Activated CD4-positive, alpha-beta memory T cell treated with anti-CD3 and anti-CD28 coated beads, Interleukin-2, amount 10 ng/mL, durations not matched to agents 7 days and 5 days (primary cell): ENCODE measurements at regions not wholly inside any gene's neighbourhood (a gene's known extent, or its start where the extent isn't known, plus 50 kb on each side); places are given as distances from the start of the nearest gene placed in this dataset.

ENCODE experiments used
- CTCF ChIA-PET: fragments of 350-600 bp; sonication (Branson Sonifier 250); formaldehyde crosslinking; loops from one replicate; lab custom pipeline; 2021; ENCODE audit warnings: antibody characterized with exemption, inconsistent platforms; lab: Charles Lee
- POLR2A ChIA-PET: fragments of 350-600 bp; sonication (Branson Sonifier 250); formaldehyde crosslinking; loops from one replicate; lab custom pipeline; 2021; ENCODE audit warnings: antibody characterized with exemption; lab: Charles Lee
- DNase-seq: peaks from one replicate; pipeline ENCODE4 v3.0.0-alpha.2; 2020
- H3K27ac Mint-ChIP-seq: one replicate; pipeline ENCODE4 v1.8.0; 2021; ENCODE audit warnings: mild to moderate bottlenecking, mixed read lengths
- H3K27me3 Mint-ChIP-seq: one replicate; pipeline ENCODE4 v1.8.0; 2021; ENCODE audit warnings: mixed read lengths
- H3K36me3 Mint-ChIP-seq: one replicate; pipeline ENCODE4 v1.8.0; 2021; ENCODE audit warnings: low read depth, mixed read lengths
- H3K4me1 Mint-ChIP-seq: one replicate; pipeline ENCODE4 v1.8.0; 2021; ENCODE audit warnings: mixed read lengths
- H3K4me3 Mint-ChIP-seq: one replicate; pipeline ENCODE4 v1.8.0; 2021; ENCODE audit warnings: mild to moderate bottlenecking, mixed read lengths
- H3K9me3 Mint-ChIP-seq: one replicate; pipeline ENCODE4 v1.8.0; 2021; ENCODE audit warnings: mixed read lengths

DNA sequence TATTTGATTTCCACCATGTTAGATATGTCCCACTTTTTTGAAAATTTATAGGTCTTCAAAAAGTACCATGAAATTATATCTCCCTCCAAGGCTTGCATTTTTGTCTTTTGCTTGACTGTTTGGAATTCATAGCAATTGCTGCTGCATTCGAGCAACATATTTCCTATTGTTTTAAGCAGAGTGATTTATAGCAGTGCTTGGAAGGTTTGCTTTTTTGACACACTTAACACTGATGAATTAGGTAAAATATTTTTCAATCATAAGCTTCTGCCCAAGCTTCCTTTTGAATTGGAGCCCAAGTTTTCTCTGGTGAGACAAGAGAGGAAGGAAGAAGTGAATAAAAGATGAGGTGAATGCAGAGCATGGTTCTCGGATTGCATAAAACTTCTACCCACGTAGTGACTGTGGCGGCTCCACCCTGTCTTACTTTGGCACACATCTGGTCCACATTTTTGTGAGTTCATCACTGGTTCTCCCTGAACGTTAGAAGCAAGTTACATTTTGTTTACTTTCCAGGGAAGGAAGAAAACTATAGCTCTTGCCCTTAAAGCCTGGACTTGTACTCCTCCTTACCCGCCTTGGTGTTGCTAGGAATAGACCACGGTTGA, 667.0 kb downstream of the TSN start:
- ChIA-PET POLR2A (no interaction called here), CTCF (no interaction called here)
- H3K9me3 Mint-ChIP-seq, result no peaks in the 10 kb centered on the region
- H3K4me3 Mint-ChIP-seq, result no peak overlapping the region
- no peak overlapping the region for H3K27ac Mint-ChIP-seq
- no peaks in the 10 kb centered on the region for H3K4me1 Mint-ChIP-seq
- DNase-seq, result no peak
- no peaks in the 10 kb centered on the region for H3K27me3 Mint-ChIP-seq
- no peaks in the 10 kb centered on the region for H3K36me3 Mint-ChIP-seq

DNA sequence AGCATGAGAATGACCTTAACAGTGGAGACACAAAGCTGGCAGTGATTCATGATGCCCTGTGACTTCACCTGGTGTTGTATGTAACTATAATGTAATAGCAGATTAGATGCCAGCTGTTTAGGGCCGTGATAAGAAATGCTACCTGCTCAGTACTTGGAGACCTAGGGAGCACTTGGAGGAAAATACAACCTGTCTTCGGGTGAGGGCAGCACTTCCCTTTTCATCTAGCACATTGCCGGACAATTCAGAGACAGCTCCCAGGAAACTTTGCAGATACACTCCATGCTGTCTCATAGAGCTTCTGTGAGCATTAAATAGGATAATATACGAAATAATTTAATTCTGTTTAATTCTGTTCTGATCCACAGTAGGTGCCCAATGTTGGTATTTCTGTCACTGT, 668.5 kb downstream of the TSN start:
- no peak for DNase-seq
- POLR2A ChIA-PET, result no interaction called here
- CTCF ChIA-PET, result no interaction called here
- no peaks in the 10 kb centered on the region for H3K36me3 Mint-ChIP-seq
- H3K27me3 Mint-ChIP-seq, result no peaks in the 10 kb centered on the region
- no peak overlapping the region for H3K4me3 Mint-ChIP-seq
- no peaks in the 10 kb centered on the region for H3K9me3 Mint-ChIP-seq
- no peaks in the 10 kb centered on the region for H3K4me1 Mint-ChIP-seq
- H3K27ac Mint-ChIP-seq, result no peak overlapping the region

DNA sequence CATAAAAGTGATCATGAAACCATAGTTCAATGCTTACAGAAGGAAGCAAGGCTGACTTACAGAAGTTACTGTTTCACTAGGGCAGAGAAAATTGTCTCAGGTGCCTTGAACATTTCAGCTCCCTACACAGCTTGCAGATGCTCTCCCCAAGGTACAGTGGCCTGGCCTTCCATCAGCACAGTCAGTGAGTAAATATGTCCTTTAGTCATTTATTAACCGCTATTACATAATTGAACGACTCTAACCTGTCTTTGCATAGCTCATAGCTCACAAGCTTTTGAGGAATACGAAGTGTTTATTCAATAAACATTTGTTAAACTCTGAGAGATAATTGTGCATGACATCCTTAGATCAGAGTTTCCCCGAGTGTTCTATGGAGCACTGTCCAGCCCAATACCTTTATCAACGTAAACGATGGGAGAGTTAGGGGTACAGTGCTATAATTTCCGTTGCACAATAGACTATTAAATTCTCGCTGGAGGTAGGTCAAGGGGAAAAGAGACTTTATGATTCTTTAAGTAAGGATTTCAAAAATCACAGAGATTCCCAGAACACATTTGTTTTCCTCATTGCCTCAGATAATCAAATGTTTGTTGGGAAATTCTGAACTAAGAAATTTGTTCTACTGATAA, 677.8 kb downstream of the TSN start:
- no peak overlapping the region for H3K4me3 Mint-ChIP-seq
- CTCF ChIA-PET, result no interaction called here
- no peak overlapping the region for H3K27ac Mint-ChIP-seq

DNA sequence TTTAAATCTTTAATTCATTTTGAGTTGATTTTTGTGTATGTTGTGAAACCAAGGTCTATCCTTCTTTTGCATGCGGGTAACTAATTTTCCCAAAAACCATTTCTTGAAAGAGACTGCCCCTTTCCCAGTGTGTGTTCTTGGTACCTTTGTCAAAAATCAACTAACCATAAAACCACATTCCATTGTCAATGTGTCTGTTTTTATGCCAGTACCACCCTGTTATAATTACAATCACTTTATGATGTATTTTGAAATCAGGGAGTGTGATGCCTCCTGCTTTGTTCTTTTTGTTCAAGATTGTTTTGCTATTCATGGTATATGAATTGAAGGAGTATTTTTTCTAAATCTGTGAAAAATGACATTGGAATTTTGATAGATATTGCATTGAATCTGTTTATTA, 689.6 kb downstream of the TSN start:
- H3K9me3 Mint-ChIP-seq, result no peaks in the 10 kb centered on the region

More for the DNA sequence above, 677.8 kb downstream of the TSN start:
- POLR2A ChIA-PET, result no interaction called here
- Mint-ChIP-seq H3K9me3 (no peaks in the 10 kb centered on the region), H3K27me3 (no peaks in the 10 kb centered on the region), H3K36me3 (no peaks in the 10 kb centered on the region), H3K4me1 (no peaks in the 10 kb centered on the region)
- no peak for DNase-seq

DNA sequence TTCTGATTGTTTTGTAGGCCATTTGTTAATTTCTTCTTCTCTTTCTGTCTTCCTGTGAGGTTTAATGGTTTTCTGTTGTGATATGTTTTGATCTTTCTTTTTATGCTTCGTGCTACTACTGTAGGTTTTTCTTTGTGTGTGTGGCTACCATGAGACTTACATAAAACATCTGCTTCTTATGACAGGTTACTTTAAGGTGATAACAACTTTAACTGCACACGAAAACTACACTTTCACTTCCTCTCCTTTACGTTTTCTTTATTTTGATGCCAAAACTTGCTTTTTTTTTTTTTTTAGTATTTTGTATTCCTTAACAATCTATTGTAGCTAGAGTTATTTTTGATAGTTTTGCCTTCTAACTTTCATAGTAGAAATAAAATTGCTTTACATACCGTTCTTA, 691.3 kb downstream of the TSN start:
- H3K4me3 Mint-ChIP-seq, result no peak overlapping the region
- CTCF ChIA-PET, result no interaction called here
- POLR2A ChIA-PET, result no interaction called here
- H3K27ac Mint-ChIP-seq, result no peak overlapping the region
- no peaks in the 10 kb centered on the region for H3K4me1 Mint-ChIP-seq
- no peaks in the 10 kb centered on the region for H3K9me3 Mint-ChIP-seq
- H3K27me3 Mint-ChIP-seq, result no peaks in the 10 kb centered on the region
- no peak for DNase-seq
- H3K36me3 Mint-ChIP-seq, result no peaks in the 10 kb centered on the region

More for the DNA sequence above, 689.6 kb downstream of the TSN start:
- no peak for DNase-seq
- no peaks in the 10 kb centered on the region for H3K27me3 Mint-ChIP-seq
- no peaks in the 10 kb centered on the region for H3K4me1 Mint-ChIP-seq
- H3K27ac Mint-ChIP-seq, result no peak overlapping the region
- no peaks in the 10 kb centered on the region for H3K36me3 Mint-ChIP-seq
- CTCF ChIA-PET, result no interaction called here
- H3K4me3 Mint-ChIP-seq, result no peak overlapping the region
- POLR2A ChIA-PET, result no interaction called here

DNA sequence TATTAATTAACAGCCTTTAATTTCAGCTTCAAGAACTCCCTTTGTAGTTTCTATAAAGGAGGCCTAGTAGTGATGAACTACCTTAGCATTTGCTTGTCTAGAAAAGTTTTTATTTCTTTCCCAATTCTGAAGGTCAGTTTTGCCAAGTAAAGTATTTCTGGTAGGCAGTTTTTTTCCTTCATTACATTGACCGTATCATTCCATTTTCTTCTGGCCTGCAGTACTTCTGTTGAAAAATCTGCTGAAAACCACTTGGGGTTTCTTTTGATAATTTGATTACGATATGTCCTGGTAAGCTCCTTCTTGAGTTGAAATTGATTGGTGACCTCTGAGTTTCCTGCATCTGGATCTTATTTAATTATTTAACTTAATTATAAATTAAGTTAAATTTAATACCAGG, 691.8 kb downstream of the TSN start:
- Mint-ChIP-seq H3K4me3 (no peak overlapping the region), H3K27ac (no peak overlapping the region), H3K36me3 (no peaks in the 10 kb centered on the region), H3K9me3 (no peaks in the 10 kb centered on the region), H3K4me1 (no peaks in the 10 kb centered on the region), H3K27me3 (no peaks in the 10 kb centered on the region)
- DNase-seq, result no peak
- ChIA-PET CTCF (no interaction called here), POLR2A (no interaction called here)

DNA sequence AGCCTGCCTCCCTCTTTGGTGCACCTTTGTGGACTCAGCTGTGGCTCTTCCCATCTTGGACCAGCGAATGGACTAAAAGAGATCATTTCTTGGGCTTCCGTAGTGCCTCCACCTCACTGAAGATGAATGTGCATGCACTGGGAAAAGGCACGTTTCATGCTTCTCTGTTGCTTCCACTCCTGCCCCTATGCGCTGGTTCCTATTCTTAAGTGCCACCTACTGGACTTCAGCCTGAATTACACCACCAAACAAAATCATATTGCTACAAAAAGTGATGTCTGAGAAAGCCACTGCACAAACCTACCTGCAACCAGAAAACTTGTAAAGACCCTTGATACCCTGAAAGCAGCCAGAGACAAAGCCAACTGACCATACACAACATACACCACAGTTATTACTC, 695.6 kb downstream of the TSN start:
- H3K27ac Mint-ChIP-seq, result no peak overlapping the region
- H3K4me3 Mint-ChIP-seq, result no peak overlapping the region
- H3K36me3 Mint-ChIP-seq, result no peaks in the 10 kb centered on the region
- no peak for DNase-seq
- no peaks in the 10 kb centered on the region for H3K9me3 Mint-ChIP-seq
- H3K4me1 Mint-ChIP-seq, result no peaks in the 10 kb centered on the region
- POLR2A ChIA-PET, result no interaction called here
- H3K27me3 Mint-ChIP-seq, result no peaks in the 10 kb centered on the region
- CTCF ChIA-PET, result no interaction called here

DNA sequence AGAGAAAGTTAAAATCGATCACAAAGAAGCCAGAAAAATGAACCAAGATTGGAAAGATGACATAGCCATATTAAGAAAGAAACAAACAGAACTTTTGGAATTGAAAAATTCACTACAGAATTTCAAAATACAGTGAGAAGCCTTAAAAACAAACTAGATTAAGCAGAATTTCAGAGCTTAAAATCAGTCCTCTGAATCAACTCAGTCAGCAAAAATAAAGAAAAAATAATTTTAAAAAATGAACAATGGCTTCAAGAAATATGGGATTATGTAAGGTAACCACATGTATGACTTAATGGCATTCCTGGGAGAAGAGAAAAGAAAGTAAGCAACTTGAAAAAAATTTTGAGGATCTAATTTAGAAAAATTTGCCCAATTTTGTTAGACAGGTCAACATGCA, 696.2 kb downstream of the TSN start:
- no peaks in the 10 kb centered on the region for H3K36me3 Mint-ChIP-seq
- H3K4me1 Mint-ChIP-seq, result no peaks in the 10 kb centered on the region
- no peak overlapping the region for H3K4me3 Mint-ChIP-seq
- no peak for DNase-seq
- ChIA-PET POLR2A (no interaction called here), CTCF (interaction anchor here (0.8 kb wide), 1 partner anchor 477 kb away, joined by 3 read pairs; no protein-coding TSS in a partner anchor)
- no peaks in the 10 kb centered on the region for H3K9me3 Mint-ChIP-seq
- no peaks in the 10 kb centered on the region for H3K27me3 Mint-ChIP-seq
- H3K27ac Mint-ChIP-seq, result no peak overlapping the region

DNA sequence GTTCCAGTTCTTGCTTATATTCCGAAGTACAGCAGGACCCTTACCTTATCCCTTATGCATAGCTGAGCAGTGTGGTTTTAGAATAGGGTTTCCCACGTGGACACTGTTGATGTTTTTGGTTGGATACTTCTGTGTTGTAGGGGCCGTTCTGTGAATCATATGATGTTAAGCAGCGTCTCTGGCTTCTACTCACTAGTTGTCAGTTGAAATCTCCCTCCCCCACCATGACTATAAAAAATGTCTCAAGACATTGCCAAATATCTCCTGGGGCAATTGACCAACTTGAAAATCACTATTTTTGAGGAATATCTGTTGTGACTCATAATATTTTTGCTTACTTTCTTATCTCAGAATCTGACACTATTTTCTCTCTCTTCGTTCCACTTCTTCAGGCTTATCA, 713.7 kb downstream of the TSN start:
- no peaks in the 10 kb centered on the region for H3K36me3 Mint-ChIP-seq
- ChIA-PET POLR2A (interaction anchor here (0.6 kb wide), 1 partner anchor 306 kb away, joined by 4 read pairs; no protein-coding TSS in a partner anchor), CTCF (no interaction called here)
- no peak for DNase-seq
- no peaks in the 10 kb centered on the region for H3K4me1 Mint-ChIP-seq
- peaks cover 2% of the 10 kb centered on the region for H3K9me3 Mint-ChIP-seq
- no peaks in the 10 kb centered on the region for H3K27me3 Mint-ChIP-seq
- no peak overlapping the region for H3K4me3 Mint-ChIP-seq
- H3K27ac Mint-ChIP-seq, result no peak overlapping the region

DNA sequence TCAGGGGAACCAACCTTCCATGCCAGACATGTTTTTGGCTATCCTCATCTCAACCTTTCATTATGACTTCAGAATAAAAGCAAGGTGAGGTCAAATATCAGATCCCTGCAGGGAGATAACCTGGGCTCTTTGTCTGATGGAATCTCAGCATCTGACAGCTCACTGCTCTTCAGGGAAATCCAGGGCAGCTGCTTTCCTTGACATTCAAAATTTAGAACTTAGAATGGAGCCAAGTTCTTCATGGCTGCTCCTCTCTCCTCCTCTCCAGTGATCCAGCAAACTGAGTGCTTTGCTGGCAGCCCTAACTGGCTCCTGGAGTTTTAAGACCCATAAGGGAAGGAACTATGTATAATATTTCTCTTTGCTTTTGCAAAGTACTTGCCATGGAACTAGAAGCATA, 716.3 kb downstream of the TSN start:
- Mint-ChIP-seq H3K27me3 (no peaks in the 10 kb centered on the region), H3K27ac (no peak overlapping the region), H3K36me3 (no peaks in the 10 kb centered on the region), H3K9me3 (peaks cover 2% of the 10 kb centered on the region), H3K4me1 (no peaks in the 10 kb centered on the region), H3K4me3 (no peak overlapping the region)
- DNase-seq, result no peak
- POLR2A ChIA-PET, result no interaction called here
- CTCF ChIA-PET, result no interaction called here

DNA sequence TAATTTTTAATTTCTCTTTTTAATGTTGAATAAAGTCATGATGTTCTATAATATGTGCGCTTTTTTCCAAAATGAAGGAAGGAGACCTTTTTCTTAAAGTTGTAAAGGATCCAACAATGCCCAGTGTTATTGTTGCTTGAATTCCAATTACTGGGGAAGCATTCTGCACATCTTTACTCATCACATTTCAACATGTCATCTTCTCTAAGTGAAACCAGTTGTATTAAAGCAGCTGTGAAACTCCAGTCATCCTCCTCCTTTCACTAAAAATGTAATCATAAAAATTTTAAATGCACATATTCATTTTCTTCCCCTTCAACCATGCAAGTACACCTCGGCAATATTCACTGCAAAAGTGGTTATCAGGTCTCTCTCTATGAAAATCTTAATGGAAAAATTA, 722.7 kb downstream of the TSN start:
- no peaks in the 10 kb centered on the region for H3K9me3 Mint-ChIP-seq
- no peaks in the 10 kb centered on the region for H3K4me1 Mint-ChIP-seq
- DNase-seq, result no peak
- CTCF ChIA-PET, result interaction anchor here (0.6 kb wide), 1 partner anchor 1786 kb away, joined by 3 read pairs; no protein-coding TSS in a partner anchor
- no peak overlapping the region for H3K4me3 Mint-ChIP-seq
- no peaks in the 10 kb centered on the region for H3K27me3 Mint-ChIP-seq
- POLR2A ChIA-PET, result no interaction called here
- no peaks in the 10 kb centered on the region for H3K36me3 Mint-ChIP-seq
- H3K27ac Mint-ChIP-seq, result no peak overlapping the region

DNA sequence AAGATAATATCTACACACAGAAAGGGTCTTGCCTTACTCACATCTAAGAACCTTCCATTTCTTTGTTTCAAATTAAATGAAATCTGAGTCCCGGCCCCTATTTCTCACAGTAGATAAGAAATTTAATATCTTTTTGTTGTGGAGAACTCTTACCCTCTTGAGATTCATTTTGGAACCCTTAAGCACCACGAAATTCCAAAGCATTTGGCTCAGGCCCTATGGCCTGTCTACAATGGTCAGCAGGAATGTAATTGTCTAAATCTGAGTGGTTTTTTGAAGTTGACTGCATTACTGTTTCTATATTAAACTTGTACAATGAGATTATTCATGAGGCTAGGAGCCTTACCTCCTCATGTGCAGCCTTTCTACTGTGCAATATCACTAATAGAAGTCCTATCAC, 723.3 kb downstream of the TSN start:
- H3K36me3 Mint-ChIP-seq, result no peaks in the 10 kb centered on the region
- ChIA-PET POLR2A (no interaction called here), CTCF (no interaction called here)
- H3K9me3 Mint-ChIP-seq, result no peaks in the 10 kb centered on the region
- no peaks in the 10 kb centered on the region for H3K4me1 Mint-ChIP-seq
- no peak overlapping the region for H3K27ac Mint-ChIP-seq
- no peak for DNase-seq
- H3K27me3 Mint-ChIP-seq, result no peaks in the 10 kb centered on the region
- no peak overlapping the region for H3K4me3 Mint-ChIP-seq

DNA sequence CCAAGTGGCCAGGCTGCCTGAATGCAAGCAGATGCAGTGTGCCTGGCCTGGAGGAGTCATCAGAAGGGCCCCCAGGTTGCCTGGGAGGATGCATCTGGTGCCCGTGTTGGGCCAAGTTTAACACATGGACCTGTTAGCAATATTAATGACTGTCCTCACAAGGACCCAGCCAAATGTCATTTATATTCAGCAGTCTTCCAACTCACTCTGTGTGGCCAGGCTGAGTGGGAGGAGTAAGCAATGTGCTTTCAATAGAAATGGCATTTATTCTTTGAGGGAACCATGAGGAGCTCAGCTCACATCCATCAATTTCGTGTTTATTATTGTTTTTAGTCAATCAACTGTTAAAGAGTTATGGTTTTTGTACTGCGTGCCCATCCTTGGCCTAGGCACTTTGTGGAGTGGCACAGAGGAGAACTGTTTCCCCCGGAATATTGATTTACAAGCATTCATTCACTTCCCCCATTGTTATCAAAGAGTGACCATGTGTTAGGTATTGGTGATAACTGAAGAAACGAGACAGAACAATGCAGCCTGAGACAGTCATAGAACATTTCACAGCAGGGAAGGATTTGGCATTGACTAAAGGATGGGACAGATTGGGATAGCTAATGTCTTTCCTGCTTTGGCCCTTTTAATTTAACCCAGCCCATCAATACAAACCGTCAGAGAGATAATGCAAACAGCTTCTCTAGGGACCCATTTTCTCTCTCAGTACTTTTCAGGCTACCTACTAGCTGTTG, 725.2 kb downstream of the TSN start:
- Mint-ChIP-seq H3K9me3 (no peaks in the 10 kb centered on the region), H3K27ac (no peak overlapping the region), H3K4me3 (no peak overlapping the region), H3K27me3 (no peaks in the 10 kb centered on the region), H3K4me1 (no peaks in the 10 kb centered on the region), H3K36me3 (no peaks in the 10 kb centered on the region)
- POLR2A ChIA-PET, result no interaction called here
- CTCF ChIA-PET, result no interaction called here
- DNase-seq, result no peak

DNA sequence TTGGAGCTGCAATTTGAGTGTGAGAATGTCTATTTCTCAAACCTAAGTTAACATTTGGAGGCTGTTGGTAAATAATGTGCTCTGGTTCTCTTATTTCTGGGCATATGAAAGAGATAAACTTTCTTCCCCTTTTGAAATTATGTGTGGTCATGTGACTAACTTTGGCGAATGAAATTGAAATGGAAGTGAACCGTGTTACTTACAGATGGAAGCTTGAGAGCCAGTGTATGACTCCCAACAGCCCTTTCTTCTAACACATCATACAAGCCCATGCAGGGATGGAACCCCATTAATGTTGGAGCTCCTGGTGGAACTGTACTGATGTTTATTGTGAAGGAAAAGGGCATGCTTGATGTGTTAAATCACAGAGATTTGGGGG, 725.8 kb downstream of the TSN start:
- ChIA-PET POLR2A (no interaction called here), CTCF (no interaction called here)
- Mint-ChIP-seq H3K4me1 (no peaks in the 10 kb centered on the region), H3K4me3 (no peak overlapping the region), H3K27me3 (no peaks in the 10 kb centered on the region), H3K36me3 (no peaks in the 10 kb centered on the region), H3K27ac (no peak overlapping the region), H3K9me3 (no peaks in the 10 kb centered on the region)
- no peak for DNase-seq
